ENCODE measurements at regions not wholly inside any gene's neighbourhood (a gene's known extent, or its start where the extent isn't known, plus 50 kb on each side); places are given as distances from the start of the nearest gene placed in this dataset.

GRCh38 chr2:2706306-2706705, 375.2 kb upstream of the MYT1L start:
- no peak for DNase-seq
- 8% methylated on average over 2 of the region's 10 CpGs; no CpG with 5 or more reads in 1 of the 2 experiments for WGBS, 2 experiments (ENCODE audit: extremely low coverage in 2 of 2, insufficient read length in 1 of 2)
- Histone ChIP-seq H3K4me1 (ENCODE audit: control insufficient read depth, insufficient read depth, low read length) (no peaks in the 10 kb centered on the region), H2AK9ac (replicated peaks; ENCODE audit: low read depth, low read length, poor library complexity) (no peak overlapping the region), H2BK5ac (ENCODE audit: low read depth, low read length, poor library complexity, severe bottlenecking) (no peak overlapping the region), H4K91ac (ENCODE audit: insufficient read depth, low read depth, low read length) (no peak overlapping the region), H3K27me3 (ENCODE audit: control insufficient read depth, insufficient read depth, low read length) (no peaks in the 10 kb centered on the region), H2AK5ac (ENCODE audit: low read depth, low read length) (no peak overlapping the region), H3K4me3 (ENCODE audit: insufficient read depth, low read depth, low read length) (no peak overlapping the region), H3K9ac (ENCODE audit: low read depth, low read length) (no peak overlapping the region), H4K8ac (ENCODE audit: low read depth in 2 of 2, low read length in 2 of 2) (no peak overlapping the region), H3K36me3 (ENCODE audit: control insufficient read depth, insufficient read depth, low read length) (no peaks in the 10 kb centered on the region), H2BK120ac (ENCODE audit: low read depth, low read length) (no peak overlapping the region), H3K9me1 (ENCODE audit: insufficient read depth, low read length) (no peaks in the 10 kb centered on the region), H2BK15ac (ENCODE audit: low read depth, low read length) (no peak overlapping the region), H3K4ac (ENCODE audit: low read depth, low read length) (no peak overlapping the region), H3K23ac (ENCODE audit: low read depth, low read length) (no peak overlapping the region), H3K4me2 (ENCODE audit: low read depth, low read length) (no peak overlapping the region), H3K27ac (ENCODE audit: insufficient read depth, low read length) (no peak overlapping the region), H4K5ac (ENCODE audit: low read depth, low read length) (no peak overlapping the region), H3K14ac (replicated peaks; ENCODE audit: low read depth, low read length) (no peak overlapping the region), H3K79me1 (ENCODE audit: low read depth in 1 of 2, low read length in 2 of 2) (no peaks in the 10 kb centered on the region), H3K18ac (ENCODE audit: low read depth, low read length) (no peak overlapping the region), H3K56ac (ENCODE audit: extremely low read depth, insufficient read depth, low read length) (no peak overlapping the region), H2AFZ (replicated peaks; ENCODE audit: low read length, poor library complexity) (no peak overlapping the region), H3K9me3 (ENCODE audit: control insufficient read depth, insufficient read depth, low read length) (peaks cover 62% of the 10 kb centered on the region), H4K20me1 (ENCODE audit: insufficient read depth, low read length) (no peaks in the 10 kb centered on the region), H2BK20ac (ENCODE audit: low read depth, low read length) (no peak overlapping the region)
- CTCF ChIA-PET, result no interaction called here
- POLR2A ChIA-PET (ENCODE audit: unreplicated experiment), result no interaction called here
- TF ChIP-seq RFX5 (IDR thresholded peaks at IDR 0.05; ENCODE audit: low read depth, low read length), result no peak
- no peak for TF ChIP-seq BHLHE40 (IDR thresholded peaks at IDR 0.05; ENCODE audit: low read depth, low read length)
- no peak for TF ChIP-seq FOS (IDR thresholded peaks at IDR 0.05; ENCODE audit: low read depth, low read length)
- no peak for TF ChIP-seq RCOR1 (IDR thresholded peaks at IDR 0.05; ENCODE audit: insufficient replicate concordance, low read length)
- TF ChIP-seq, protein P1, sequence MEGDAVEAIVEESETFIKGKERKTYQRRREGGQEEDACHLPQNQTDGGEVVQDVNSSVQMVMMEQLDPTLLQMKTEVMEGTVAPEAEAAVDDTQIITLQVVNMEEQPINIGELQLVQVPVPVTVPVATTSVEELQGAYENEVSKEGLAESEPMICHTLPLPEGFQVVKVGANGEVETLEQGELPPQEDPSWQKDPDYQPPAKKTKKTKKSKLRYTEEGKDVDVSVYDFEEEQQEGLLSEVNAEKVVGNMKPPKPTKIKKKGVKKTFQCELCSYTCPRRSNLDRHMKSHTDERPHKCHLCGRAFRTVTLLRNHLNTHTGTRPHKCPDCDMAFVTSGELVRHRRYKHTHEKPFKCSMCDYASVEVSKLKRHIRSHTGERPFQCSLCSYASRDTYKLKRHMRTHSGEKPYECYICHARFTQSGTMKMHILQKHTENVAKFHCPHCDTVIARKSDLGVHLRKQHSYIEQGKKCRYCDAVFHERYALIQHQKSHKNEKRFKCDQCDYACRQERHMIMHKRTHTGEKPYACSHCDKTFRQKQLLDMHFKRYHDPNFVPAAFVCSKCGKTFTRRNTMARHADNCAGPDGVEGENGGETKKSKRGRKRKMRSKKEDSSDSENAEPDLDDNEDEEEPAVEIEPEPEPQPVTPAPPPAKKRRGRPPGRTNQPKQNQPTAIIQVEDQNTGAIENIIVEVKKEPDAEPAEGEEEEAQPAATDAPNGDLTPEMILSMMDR (conservative IDR thresholded peaks at IDR 0.05; ENCODE audit: low read depth, low read length), result no peak
- no peak for TF ChIP-seq NFE2L2 (IDR thresholded peaks at IDR 0.05; ENCODE audit: low read depth, low read length)
- no peak for TF ChIP-seq CHD1 (IDR thresholded peaks at IDR 0.05; ENCODE audit: low read depth, low read length)
- no peak for TF ChIP-seq POLR2A (IDR thresholded peaks at IDR 0.05; ENCODE audit: low read depth, low read length)
- TF ChIP-seq MAFK (IDR thresholded peaks at IDR 0.05; ENCODE audit: low read depth, low read length), result no peak
- no peak for TF ChIP-seq SMC3 (IDR thresholded peaks at IDR 0.05; ENCODE audit: low read depth, low read length)
- no peak for TF ChIP-seq MAZ (IDR thresholded peaks at IDR 0.05; ENCODE audit: borderline replicate concordance, low read depth, low read length)
- TF ChIP-seq RAD21 (IDR thresholded peaks at IDR 0.05; ENCODE audit: low read length), result no peak
- no peak for TF ChIP-seq CEBPB (IDR thresholded peaks at IDR 0.05; ENCODE audit: low read depth, low read length)
- TF ChIP-seq MXI1 (IDR thresholded peaks at IDR 0.05; ENCODE audit: borderline replicate concordance, low read depth, low read length), result no peak
- TF ChIP-seq, protein P2, sequence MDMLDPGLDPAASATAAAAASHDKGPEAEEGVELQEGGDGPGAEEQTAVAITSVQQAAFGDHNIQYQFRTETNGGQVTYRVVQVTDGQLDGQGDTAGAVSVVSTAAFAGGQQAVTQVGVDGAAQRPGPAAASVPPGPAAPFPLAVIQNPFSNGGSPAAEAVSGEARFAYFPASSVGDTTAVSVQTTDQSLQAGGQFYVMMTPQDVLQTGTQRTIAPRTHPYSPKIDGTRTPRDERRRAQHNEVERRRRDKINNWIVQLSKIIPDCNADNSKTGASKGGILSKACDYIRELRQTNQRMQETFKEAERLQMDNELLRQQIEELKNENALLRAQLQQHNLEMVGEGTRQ (IDR thresholded peaks at IDR 0.05; ENCODE audit: low read depth, low read length), result no peak
- intact Hi-C loops (cut with micrococcal nuclease), result no loop called here
- in situ Hi-C loops (cut with MboI; ENCODE audit: low sequenced_read_pairs), result no loop called here
- no TSS peak for BruUV-seq (replicated peaks)
- ATAC-seq (ENCODE audit: low read depth), result no peak
- dilution Hi-C loops (cut with HindIII; ENCODE audit: low sequenced_read_pairs, unreplicated experiment), result no loop called here
